GM12878 (cell line): ENCODE measurements at regions not wholly inside any gene's neighbourhood (a gene's known extent, or its start where the extent isn't known, plus 50 kb on each side); places are given as distances from the start of the nearest gene placed in this dataset.

Experiments used
- ATAC-seq: fragments of 200-7000 bp; cut with Tn5 transposase; 3 replicates; pipeline ENCODE4 v1.9.1; 2020; ENCODE audit warnings: mild to moderate bottlenecking, moderate library complexity
- BruUV-seq: library from RNA; stranded (reverse); fragments of 400-500 nt; replicated peaks from 2 replicates; lab custom pipeline; 2021; lab: Mats Ljungman, UMichigan
- CTCF ChIA-PET: fragments of 300-600 bp; sonication (Branson Sonifier 250); formaldehyde crosslinking; extraction: SDS; loops from one replicate; lab custom pipeline; 2021; ENCODE audit warnings: inconsistent platforms; lab: Yijun Ruan, JAX
- POLR2A ChIA-PET: fragments of 350-600 bp; formaldehyde crosslinking; extraction: SDS; loops from one replicate; lab custom pipeline; 2021; ENCODE audit warnings: inconsistent platforms; lab: Charles Lee
- RAD21 ChIA-PET: fragments of 300-600 bp; sonication (Branson Sonifier 250); formaldehyde crosslinking; loops from one replicate; lab custom pipeline; 2023; ENCODE audit warnings: antibody characterized with exemption; ENCODE audit not compliant: unreplicated experiment; lab: Charles Lee
- SMC1A ChIA-PET: fragments of 300-600 bp; sonication (Branson Sonifier 250); formaldehyde crosslinking; loops from one replicate; lab custom pipeline; 2023; ENCODE audit not compliant: unreplicated experiment, uncharacterized antibody; lab: Charles Lee
- DNase-seq: peaks from one replicate; pipeline ENCODE4 v3.0.0-alpha.2; 2011; ENCODE audit warnings: low read depth, low spot score
- FAIRE-seq: peaks from 3 replicates; lab custom pipeline; 2011; peaks lifted over from hg19 to GRCh38; lab: Jason Lieb, UNC
- H2AFZ ChIP-seq: 2 replicates; pipeline ENCODE4 v1.6.0; 2011; ENCODE audit warnings: low read depth, low read length, control low read depth; ENCODE audit not compliant: control insufficient read depth
- H3K27ac ChIP-seq: 2 replicates; pipeline ENCODE4 v1.5.1; 2011; ENCODE audit warnings: control low read depth; ENCODE audit not compliant: control insufficient read depth, insufficient read depth
- H3K27me3 ChIP-seq, 2 experiments: replicated peaks in 1 of 2; 2 replicates each; pipeline versions ENCODE4 v1.6.0 to v1.6.1; 2011; ENCODE audit warnings: low read length in 1 of 2; ENCODE audit not compliant: control insufficient read depth in 2 of 2, insufficient read depth in 2 of 2
- H3K36me3 ChIP-seq, 2 experiments: 2 replicates each; pipeline ENCODE4 v1.5.1; 2011; ENCODE audit warnings: low read length in 1 of 2; ENCODE audit not compliant: control insufficient read depth in 2 of 2, insufficient read depth in 2 of 2
- H3K4me1 ChIP-seq: 2 replicates; pipeline ENCODE4 v1.6.1; 2011; ENCODE audit warnings: mild to moderate bottlenecking, low read length, moderate library complexity, mixed read lengths; ENCODE audit not compliant: control insufficient read depth, insufficient read depth
- H3K4me2 ChIP-seq: 2 replicates; pipeline ENCODE4 v1.6.0; 2011; ENCODE audit warnings: control low read depth; ENCODE audit not compliant: control insufficient read depth, insufficient read depth
- H3K4me3 ChIP-seq: fragments of 200-600 bp; sonication (generic); 2 replicates; pipeline ENCODE4 v1.5.1; 2016
- H3K79me2 ChIP-seq: 2 replicates; pipeline ENCODE4 v1.6.0; 2011; ENCODE audit warnings: low read length; ENCODE audit not compliant: control insufficient read depth, insufficient read depth
- H3K9ac ChIP-seq: 2 replicates; pipeline ENCODE4 v1.8.0; 2011; ENCODE audit warnings: low read length, control low read depth, mixed read lengths; ENCODE audit not compliant: control insufficient read depth, insufficient read depth
- H3K9me3 ChIP-seq: replicated peaks from 3 replicates; pipeline ENCODE4 v1.5.1; 2011; ENCODE audit warnings: mild to moderate bottlenecking, low read length; ENCODE audit not compliant: control insufficient read depth, insufficient read depth
- H4K20me1 ChIP-seq: 2 replicates; pipeline ENCODE4 v1.6.0; 2011; ENCODE audit not compliant: control insufficient read depth, insufficient read depth
- PBX3 ChIP-seq: IDR thresholded peaks from 2 replicates; pipeline ENCODE4 v1.6.1; 2011; ENCODE audit warnings: mild to moderate bottlenecking, low read depth, low read length, moderate library complexity; ENCODE audit not compliant: insufficient replicate concordance
- POLR2AphosphoS2 ChIP-seq: IDR thresholded peaks from 2 replicates; pipeline ENCODE4 v1.6.1; 2011; ENCODE audit warnings: low read depth, mild to moderate bottlenecking, low read length, improper control_type of control experiment, moderate library complexity
- RELA ChIP-seq: fragments of 450-650 bp; IDR thresholded peaks from 2 replicates; pipeline ENCODE4 v1.8.0; 2014; ENCODE audit warnings: borderline replicate concordance; ENCODE audit not compliant: partially characterized antibody
- SKIL ChIP-seq: fragments of 450-650 bp; IDR thresholded peaks from 2 replicates; pipeline ENCODE4 v1.6.1; 2017; ENCODE audit warnings: mild to moderate bottlenecking, low read depth, inconsistent platforms; ENCODE audit not compliant: poor library complexity, severe bottlenecking
- USF1 ChIP-seq: IDR thresholded peaks from 2 replicates; pipeline ENCODE4 v1.6.1; 2011; ENCODE audit warnings: borderline replicate concordance, low read depth, mild to moderate bottlenecking, moderate library complexity, mixed read lengths, low read length; ENCODE audit not compliant: insufficient read depth; ENCODE audit errors: extremely low read length
- WGBS: methylation state at CpG from one replicate; pipeline ENCODE4 v1.1.6; 2016; ENCODE audit warnings: low lambda C conversion rate; ENCODE audit not compliant: insufficient replicate concordance, insufficient coverage; ENCODE audit errors: missing lambda C conversion rate; 5-methylcytosine and 5-hydroxymethylcytosine counted together
- in situ Hi-C: fragments of 300-500 bp; cut with MboI; formaldehyde crosslinking; loops from 9 replicates; pipeline ENCODE4 v1.14.3; 2018; ENCODE audit warnings: mixed read lengths
- intact Hi-C: fragments of 100-400 bp; cut with micrococcal nuclease; formaldehyde crosslinking; loops from one replicate; pipeline ENCODE4 v1.14.2; 2022; ENCODE audit not compliant: unreplicated experiment

- no peak for TF ChIP-seq SKIL
- TF ChIP-seq RELA = no peak
These were observed 603.6 kb downstream of the IRX1 start (continued) for GRCh38 chr5:4199049-4199841.

GRCh38 chr5:4203146-4203545 lies 607.5 kb downstream of the IRX1 start:
- H3K27me3 ChIP-seq = no peaks in the 10 kb centered on the region
- H3K4me1 ChIP-seq = no peaks in the 10 kb centered on the region
- FAIRE-seq = no peak
- DNase-seq = no peak
- CTCF ChIA-PET = no interaction called here
- TF ChIP-seq PBX3 = no peak
- TF ChIP-seq POLR2AphosphoS2 = no peak
- TF ChIP-seq USF1 = no peak
- TF ChIP-seq, all 136 proteins: peak for 0
- no peak overlapping the region for H3K4me3 ChIP-seq
- H4K20me1 ChIP-seq = no peaks in the 10 kb centered on the region
- no peak overlapping the region for H3K4me2 ChIP-seq
- H3K27ac ChIP-seq = no peak overlapping the region
- no peak overlapping the region for H3K9ac ChIP-seq
- no peaks in the 10 kb centered on the region for H3K9me3 ChIP-seq
- 52% methylated on average over 4 of the region's 4 CpGs for WGBS
- in situ Hi-C loops (no loop called here), intact Hi-C loops (no loop called here)
- no peak for ATAC-seq
- POLR2A ChIA-PET = no interaction called here
- H3K36me3 ChIP-seq = no peaks in the 10 kb centered on the region
- H3K79me2 ChIP-seq = no peaks in the 10 kb centered on the region
- H2AFZ ChIP-seq = no peak overlapping the region
- no TSS peak for BruUV-seq
- RAD21 ChIA-PET = no interaction called here
- SMC1A ChIA-PET = no interaction called here
